Colon (tissue), 2 donors: ENCODE measurements at regions not wholly inside any gene's neighbourhood (a gene's known extent, or its start where the extent isn't known, plus 50 kb on each side); places are given as distances from the start of the nearest gene placed in this dataset.

Experiments used
- FAIRE-seq: peaks from 2 replicates; lab custom pipeline; 2012; peaks lifted over from hg19 to GRCh38; lab: Jason Lieb, UNC
- donor health status: control.
- donor health status: control.

DNA sequence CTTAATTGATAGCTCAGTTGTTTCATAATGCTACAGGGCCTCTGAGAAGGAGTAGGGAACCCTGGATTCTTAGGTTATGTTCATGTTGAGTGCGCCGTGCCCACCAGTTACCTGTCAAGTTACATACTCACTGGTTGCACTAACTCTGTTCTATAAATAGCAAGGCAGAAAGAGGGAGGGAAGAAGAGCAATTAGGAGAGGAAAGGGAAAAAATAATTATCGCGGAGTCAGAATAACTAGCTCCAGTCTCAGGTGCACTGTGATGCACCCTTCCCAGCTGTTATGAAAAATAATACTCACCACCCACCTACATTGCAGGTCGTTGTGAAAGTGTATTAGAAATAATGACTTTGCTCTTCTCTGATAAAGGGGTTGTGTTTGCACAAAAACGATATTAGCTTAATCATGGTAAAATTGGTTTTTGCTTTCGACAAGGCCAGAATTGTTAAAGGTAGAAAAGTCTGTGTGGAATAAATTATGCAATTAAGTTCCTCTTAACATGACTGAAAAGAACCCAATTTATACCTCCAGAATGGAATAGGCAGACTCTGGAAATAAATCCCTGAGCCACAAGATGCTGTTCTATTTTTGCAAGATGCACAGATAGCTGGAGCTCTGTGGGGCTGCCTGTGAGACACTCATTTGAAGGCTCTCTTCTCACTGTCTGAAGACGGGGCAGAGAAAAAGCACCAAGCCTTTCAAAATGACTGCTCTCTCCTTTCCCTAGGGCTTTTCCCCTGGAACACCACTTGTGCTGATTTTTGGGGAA is 137.6 kb upstream of the PITRM1 start:
- no peak for FAIRE-seq

- FAIRE-seq = no peak
These were observed 133.5 kb upstream of the PITRM1 start for GRCh38 chr10:3306050-3306449.

GRCh38 chr10:3295582-3296151 is 123.1 kb upstream of the PITRM1 start:
- no peak for FAIRE-seq

GRCh38 chr10:3294919-3295581 is 122.5 kb upstream of the PITRM1 start:
- no peak for FAIRE-seq

DNA sequence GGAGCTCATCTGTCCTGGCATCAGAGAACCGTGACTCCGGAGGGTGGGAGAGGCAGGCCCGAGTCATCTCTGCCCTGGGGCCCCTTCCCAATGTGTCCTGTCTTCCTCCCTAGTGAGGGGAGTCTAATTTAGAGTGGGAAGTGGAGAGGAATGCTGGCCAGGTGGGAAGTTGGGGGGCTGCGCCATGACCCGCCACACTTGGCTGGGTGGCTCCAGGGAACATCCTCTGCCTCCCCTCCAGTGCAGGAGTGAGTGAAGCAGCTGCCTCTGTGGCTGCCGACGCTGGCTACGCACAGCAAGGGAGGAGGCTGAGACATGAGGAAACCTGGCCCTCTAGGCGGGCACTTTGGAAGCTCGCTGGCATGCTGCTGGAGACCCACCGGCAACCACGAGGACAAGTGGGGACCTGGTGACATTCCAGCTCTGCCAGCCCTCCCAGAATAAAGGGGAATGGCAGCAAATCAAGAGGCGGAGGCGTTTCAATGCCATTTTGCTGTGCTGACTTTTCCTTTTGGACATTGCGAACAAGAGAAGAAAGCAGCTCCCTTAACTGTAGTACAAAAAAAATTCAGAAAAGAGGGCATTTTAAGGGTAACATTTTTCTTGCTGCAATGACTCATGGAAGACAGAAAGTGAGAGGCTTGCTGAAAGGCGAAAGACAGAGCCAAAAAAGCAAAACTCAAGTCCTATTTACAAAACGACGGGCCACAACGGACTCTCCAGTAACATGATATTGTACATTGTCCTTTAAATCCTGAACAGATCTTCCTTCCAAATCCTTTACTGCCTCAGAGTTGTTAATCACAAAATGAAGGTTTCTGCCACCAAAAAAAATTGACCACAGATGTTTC is 121.2 kb upstream of the PITRM1 start:
- no peak for FAIRE-seq

DNA sequence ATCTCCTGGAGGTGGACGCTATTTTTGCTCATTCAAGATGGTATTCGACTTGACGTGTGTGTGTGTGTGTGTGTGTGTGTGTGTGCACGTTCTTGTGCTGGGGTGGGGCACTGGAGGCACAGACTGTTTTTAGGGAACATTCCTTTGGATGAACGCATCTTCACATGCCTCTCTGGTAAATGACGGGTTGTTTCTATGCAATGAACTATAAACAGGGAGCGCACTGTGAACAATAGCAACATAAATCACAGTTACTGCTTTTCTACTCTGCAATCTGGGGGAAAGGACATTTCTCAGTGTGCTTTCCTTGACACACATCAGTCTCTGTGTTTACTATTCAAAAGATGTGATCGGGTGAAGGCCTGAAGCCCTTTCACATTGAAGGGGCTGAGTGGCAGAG is 120.1 kb upstream of the PITRM1 start:
- no peak for FAIRE-seq

DNA sequence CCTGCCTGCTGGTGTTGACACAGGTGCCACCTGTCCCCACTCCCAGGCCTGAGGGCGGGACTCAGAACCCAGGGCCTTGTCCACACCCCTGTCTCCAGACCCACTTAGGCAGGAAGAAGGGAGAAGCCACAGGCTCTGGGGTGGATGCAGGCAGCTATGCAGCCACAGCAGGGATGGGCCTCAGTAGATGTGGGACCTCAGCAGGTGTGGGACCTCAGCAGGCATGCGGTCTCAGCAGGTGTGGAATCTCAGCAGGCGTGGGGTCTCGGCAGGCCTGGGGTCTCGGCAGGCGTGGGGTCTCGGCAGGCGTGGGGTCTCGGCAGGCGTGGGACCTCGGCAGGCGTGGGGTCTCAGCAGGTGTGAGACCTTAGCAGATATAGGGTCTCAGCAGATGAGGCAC is 118.0 kb upstream of the PITRM1 start:
- no peak for FAIRE-seq

- no peak for FAIRE-seq
These were observed 115.2 kb upstream of the PITRM1 start for GRCh38 chr10:3287572-3288445.

DNA sequence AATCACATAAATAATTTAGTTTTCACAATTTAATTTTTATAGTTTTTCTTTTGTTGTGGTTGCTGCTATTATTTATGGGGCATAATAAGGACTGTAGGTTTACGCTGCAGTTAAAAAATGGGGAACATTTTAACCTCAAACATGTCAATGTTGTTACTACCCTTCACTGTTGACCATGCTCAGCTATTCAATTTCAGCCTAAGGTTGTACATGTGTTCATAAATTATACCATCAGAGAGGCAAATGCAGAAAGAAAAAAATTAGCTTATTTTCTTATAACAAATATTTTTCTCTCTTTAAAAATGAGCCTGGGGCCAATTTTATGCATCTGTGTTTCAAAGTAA is 110.1 kb upstream of the PITRM1 start:
- FAIRE-seq = no peak

DNA sequence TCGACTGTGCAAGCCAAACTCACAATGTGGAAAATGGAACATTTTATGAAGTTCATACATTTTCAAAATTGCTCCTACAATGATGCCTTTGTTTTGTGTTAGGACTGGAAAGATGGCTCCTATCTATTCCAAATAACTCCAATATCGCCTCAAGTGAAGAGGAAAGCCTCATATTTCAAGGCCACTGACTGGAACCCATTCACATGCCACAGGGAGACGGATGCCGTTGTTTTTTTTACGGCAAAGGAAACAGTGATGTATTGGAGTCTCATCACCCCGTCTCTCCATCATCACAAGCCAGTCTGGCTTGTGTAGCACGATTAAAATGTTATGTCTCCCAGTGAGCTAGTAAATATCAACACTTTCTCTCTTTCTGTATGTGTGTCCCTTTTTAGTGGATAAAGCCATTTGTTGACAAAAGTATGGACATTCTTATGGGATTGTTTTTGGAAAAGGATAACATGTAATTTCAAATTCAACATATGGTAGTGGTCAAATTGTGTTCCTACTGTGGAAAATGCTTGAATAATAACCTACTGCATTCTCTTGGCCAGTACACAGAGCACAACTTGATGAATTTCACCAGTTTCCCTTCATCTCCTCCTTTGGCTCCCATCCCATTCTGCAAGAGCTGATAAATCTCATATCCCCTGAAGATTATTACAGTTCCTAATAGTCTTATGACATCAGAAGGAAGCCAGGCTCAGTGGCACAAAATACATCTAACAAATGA is 109.5 kb upstream of the PITRM1 start:
- no peak for FAIRE-seq

DNA sequence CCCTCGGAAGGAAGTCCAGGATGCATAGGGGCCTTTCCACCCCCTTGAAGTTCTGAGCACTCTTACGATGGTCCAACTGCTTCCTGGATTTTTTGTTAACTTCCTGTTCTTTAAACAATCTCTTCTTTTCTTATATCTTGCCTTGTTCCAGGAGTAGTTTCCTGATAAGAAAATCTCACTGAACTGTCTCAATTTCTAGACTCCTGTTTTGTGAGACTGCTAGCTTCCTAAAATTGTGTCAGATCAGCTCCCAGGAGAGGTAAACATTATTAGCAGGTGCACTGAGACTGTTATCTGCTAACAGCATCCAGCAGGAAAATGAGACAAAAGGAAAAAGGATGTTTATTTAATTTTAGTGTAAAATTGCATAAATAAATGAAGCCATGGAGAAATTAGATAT is 106.2 kb upstream of the PITRM1 start:
- FAIRE-seq = no peak

GRCh38 chr10:3277566-3277965 is 105.0 kb upstream of the PITRM1 start:
- FAIRE-seq = no peak

DNA sequence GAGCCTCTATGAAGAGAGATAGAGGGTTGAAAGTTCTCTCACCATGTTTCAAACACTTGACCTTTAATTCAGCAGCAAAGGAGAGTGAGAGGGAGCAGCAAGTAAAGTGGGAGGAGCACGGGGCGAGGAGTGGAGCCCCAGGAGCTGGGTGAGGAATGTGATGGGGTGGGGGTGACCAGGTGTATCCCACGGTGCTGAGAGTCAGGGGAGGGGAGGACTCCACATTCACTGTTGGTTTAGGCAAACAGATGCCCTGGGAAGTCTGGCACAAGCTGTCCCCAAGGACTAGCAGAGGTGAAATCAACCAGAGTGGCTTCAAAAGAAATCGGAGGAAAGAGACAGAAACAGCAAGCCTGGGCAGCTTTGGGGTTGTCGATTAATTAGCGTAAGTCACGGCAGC is 101.8 kb upstream of the PITRM1 start:
- no peak for FAIRE-seq

- no peak for FAIRE-seq
These were observed 101.4 kb upstream of the PITRM1 start for GRCh38 chr10:3273966-3274365.

GRCh38 chr10:3272300-3272699 is 99.7 kb upstream of the PITRM1 start:
- FAIRE-seq = no peak

- no peak for FAIRE-seq
These were observed 99.0 kb upstream of the PITRM1 start for GRCh38 chr10:3271354-3272115.

- no peak for FAIRE-seq
These were observed 98.2 kb upstream of the PITRM1 start for GRCh38 chr10:3270577-3271316.

DNA sequence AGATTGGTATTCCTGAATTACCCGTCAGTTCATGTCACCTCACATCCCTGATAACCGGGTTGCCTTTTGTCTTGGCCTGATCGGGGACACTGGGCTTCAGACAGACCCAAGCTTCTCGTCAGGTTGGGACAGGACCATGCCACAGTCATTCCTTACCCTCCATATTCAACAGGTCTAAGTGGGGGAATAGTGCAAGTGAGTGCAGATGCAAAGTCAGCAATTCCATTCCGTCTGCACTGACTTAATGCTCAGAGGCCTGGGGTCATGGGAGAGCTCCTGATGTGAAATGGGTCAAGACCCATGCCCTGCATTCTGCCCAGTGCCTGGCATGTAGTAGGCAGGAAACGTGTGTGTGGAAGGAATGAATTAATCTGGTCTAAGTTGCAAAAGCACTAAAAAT is 95.4 kb upstream of the PITRM1 start:
- no peak for FAIRE-seq

- FAIRE-seq = no peak
These were observed 92.5 kb upstream of the PITRM1 start for GRCh38 chr10:3265088-3265487.
